Retinal pigment epithelial cell (primary cell): ENCODE measurements at regions not wholly inside any gene's neighbourhood (a gene's known extent, or its start where the extent isn't known, plus 50 kb on each side); places are given as distances from the start of the nearest gene placed in this dataset.
A peak's percentile ranks its signal among the peaks of the same experiment; 100 is the strongest.

Experiments
- DNase-seq: peaks from one replicate; pipeline ENCODE4 v3.0.0-alpha.2; 2010; ENCODE audit warnings: low read depth
- H3K4me3 ChIP-seq: 2 replicates; pipeline ENCODE4 v1.5.1; 2011; ENCODE audit warnings: mild to moderate bottlenecking, low read length, control low read depth, moderate library complexity
- CTCF ChIP-seq: conservative IDR thresholded peaks from 2 replicates; pipeline ENCODE4 v1.5.1; 2011; ENCODE audit warnings: low read depth, low read length, control low read depth, inconsistent platforms

- H3K4me3 ChIP-seq: no peak overlapping the region
- no peak for DNase-seq
- TF ChIP-seq CTCF: no peak
Observed at GRCh38 chr1:94332952-94333351, 85.2 kb upstream of the ABCD3 start.

GRCh38 chr1:94332516-94332915 lies 85.7 kb upstream of the ABCD3 start:
- no peak for DNase-seq
- H3K4me3 ChIP-seq: no peak overlapping the region
- no peak for TF ChIP-seq CTCF

GRCh38 chr1:94329986-94330385 lies 88.2 kb upstream of the ABCD3 start:
- DNase-seq: no peak
- peak; percentile 71 for TF ChIP-seq CTCF
- no peak overlapping the region for H3K4me3 ChIP-seq

- no peak overlapping the region for H3K4me3 ChIP-seq
- no peak for DNase-seq
- TF ChIP-seq CTCF: no peak
Observed at GRCh38 chr1:94329276-94329675, 88.9 kb upstream of the ABCD3 start.

- TF ChIP-seq CTCF: no peak
- DNase-seq: no peak
- no peak overlapping the region for H3K4me3 ChIP-seq
Observed at GRCh38 chr1:94327001-94327690, 89.8 kb upstream of the ARHGAP29 start.

GRCh38 chr1:94326329-94326728 lies 88.9 kb upstream of the ARHGAP29 start:
- no peak for DNase-seq
- no peak for TF ChIP-seq CTCF
- H3K4me3 ChIP-seq: no peak overlapping the region
